ENCODE measurements at regions not wholly inside any gene's neighbourhood (a gene's known extent, or its start where the extent isn't known, plus 50 kb on each side); places are given as distances from the start of the nearest gene placed in this dataset.

GRCh38 chr13:34853161-34853560, 88.9 kb upstream of the NBEA start:
- no peak for DNase-seq

- no peak for DNase-seq
Observed at GRCh38 chr13:34857558-34858325, 84.3 kb upstream of the NBEA start.

- no peak for DNase-seq
Observed at GRCh38 chr13:34862311-34862710, 79.8 kb upstream of the NBEA start.

- DNase-seq: no peak
Observed at GRCh38 chr13:34862716-34863115, 79.4 kb upstream of the NBEA start.

GRCh38 chr13:34863360-34864135, 78.5 kb upstream of the NBEA start:
- DNase-seq: no peak

GRCh38 chr13:34864671-34865070, 77.4 kb upstream of the NBEA start:
- no peak for DNase-seq

- no peak for DNase-seq
Observed at GRCh38 chr13:34867590-34867989, 74.5 kb upstream of the NBEA start.

- DNase-seq: no peak
Observed at GRCh38 chr13:34868733-34869132, 73.3 kb upstream of the NBEA start.

GRCh38 chr13:34869696-34870095, 72.4 kb upstream of the NBEA start:
- DNase-seq: no peak

GRCh38 chr13:34878329-34878728, 63.7 kb upstream of the NBEA start:
- no peak for DNase-seq

GRCh38 chr13:34879851-34880250, 62.2 kb upstream of the NBEA start:
- no peak for DNase-seq

- DNase-seq: no peak
Observed at GRCh38 chr13:34881494-34881893, 60.6 kb upstream of the NBEA start.

- no peak for DNase-seq
Observed at GRCh38 chr13:34883396-34883795, 58.7 kb upstream of the NBEA start.

- no peak for DNase-seq
Observed at GRCh38 chr13:34884366-34884765, 57.7 kb upstream of the NBEA start.

GRCh38 chr13:34886121-34886875, 55.8 kb upstream of the NBEA start:
- no peak for DNase-seq

GRCh38 chr13:34886987-34887386, 55.1 kb upstream of the NBEA start:
- DNase-seq: no peak

Measured in CD4-positive, alpha-beta T cell treated with Interleukin-4 for 1 hour (primary cell).